Esophagus squamous epithelium (tissue), 5 donors: ENCODE measurements at regions not wholly inside any gene's neighbourhood (a gene's known extent, or its start where the extent isn't known, plus 50 kb on each side); places are given as distances from the start of the nearest gene placed in this dataset.

Experiments used
- DNase-seq: peaks from one replicate; lab custom pipeline; 2025; lab: John Stamatoyannopoulos, UW
- H3K27ac ChIP-seq, 4 donors: fragments of 200-600 bp; sonication (generic); one replicate each; pipeline ENCODE4 v1.5.1; 2016 to 2019; ENCODE audit warnings: mild to moderate bottlenecking in 1 of 4
- H3K27me3 ChIP-seq, 4 donors: fragments of 200-600 bp; sonication (generic); 1 replicate in 3 of 4; 2 replicates in 1 of 4; pipeline versions ENCODE4 v1.5.1 to v1.6.0; 2017 to 2021; ENCODE audit warnings: antibody characterized with exemption in 1 of 4
- H3K36me3 ChIP-seq, 3 donors: fragments of 200-600 bp; sonication (generic); one replicate each; pipeline ENCODE4 v1.5.1; 2016 to 2019
- H3K4me1 ChIP-seq, 3 donors: fragments of 200-600 bp; sonication (generic); one replicate each; pipeline ENCODE4 v1.5.1; 2017 to 2019
- H3K4me3 ChIP-seq, 4 donors: fragments of 200-600 bp; sonication (generic); 1 replicate in 3 of 4; 2 replicates in 1 of 4; pipeline ENCODE4 v1.5.1; 2016 to 2019; ENCODE audit warnings: mild to moderate bottlenecking in 2 of 4, moderate library complexity in 1 of 4
- H3K9me3 ChIP-seq, 3 donors: fragments of 200-600 bp; sonication (generic); one replicate each; pipeline ENCODE4 v1.5.1; 2016 to 2019
- CTCF ChIP-seq, 6 experiments: fragments of 450-650 bp in 4 of 6; fragments of 200-600 bp in 2 of 6; sonication (generic) in 2 of 6; IDR thresholded peaks; one replicate each; pipeline ENCODE4 v1.5.1; 2016 to 2019; ENCODE audit warnings: antibody characterized with exemption in 6 of 6, mild to moderate bottlenecking in 4 of 6, moderate library complexity in 4 of 6
- POLR2A ChIP-seq, 4 donors: fragments of 450-650 bp; IDR thresholded peaks; one replicate each; pipeline ENCODE4 v1.6.1; 2017; ENCODE audit warnings: antibody characterized with exemption in 4 of 4, mild to moderate bottlenecking in 4 of 4, moderate library complexity in 3 of 4
- WGBS, 2 donors: methylation state at CpG; one replicate each; pipeline ENCODE4 v1.1.5; 2018; 5-methylcytosine and 5-hydroxymethylcytosine counted together
- intact Hi-C: fragments of 100-400 bp; cut with DNase I; formaldehyde crosslinking; loops from one replicate; pipeline ENCODE4 v1.15.0; 2022
- donor health status: DM: yes; HTN: yes; CAD: no.

- Histone ChIP-seq H3K4me3 (no peak overlapping the region), H3K27ac (no peak overlapping the region), H3K27me3 (no peaks in the 10 kb centered on the region), H3K9me3 (no peaks in the 10 kb centered on the region), H3K36me3 (no peaks in the 10 kb centered on the region), H3K4me1 (peaks cover 0 to 8% (median 0%) of the 10 kb centered on the region in 3 donors)
- intact Hi-C loops: no loop called here
- TF ChIP-seq POLR2A (IDR thresholded peaks at IDR 0.05) (no peak), CTCF (IDR thresholded peaks at IDR 0.05) (no peak)
- no peak for DNase-seq
- 72 to 75% methylated on average over 2 of the region's 2 CpGs for WGBS, 2 donors
Measured at GRCh38 chr2:147792966-147793617, 51.7 kb upstream of the ACVR2A start.

- 93 to 96% methylated on average over 2 of the region's 2 CpGs for WGBS, 2 donors
- H3K4me3 ChIP-seq: no peak overlapping the region
- H3K27me3 ChIP-seq: no peaks in the 10 kb centered on the region
- no peak overlapping the region for H3K27ac ChIP-seq
- no peaks in the 10 kb centered on the region for H3K9me3 ChIP-seq
- no peak for DNase-seq
- H3K4me1 ChIP-seq: peaks cover 0 to 8% (median 0%) of the 10 kb centered on the region in 3 donors
- no peaks in the 10 kb centered on the region for H3K36me3 ChIP-seq
- intact Hi-C loops: no loop called here
- TF ChIP-seq POLR2A (IDR thresholded peaks at IDR 0.05): no peak
- no peak for TF ChIP-seq CTCF (IDR thresholded peaks at IDR 0.05)
Measured at GRCh38 chr2:147790580-147790979, 54.2 kb upstream of the ACVR2A start.

- Histone ChIP-seq H3K27ac (no peak overlapping the region), H3K4me3 (no peak overlapping the region), H3K36me3 (no peaks in the 10 kb centered on the region), H3K4me1 (peaks cover 0 to 8% (median 0%) of the 10 kb centered on the region in 3 donors), H3K9me3 (no peaks in the 10 kb centered on the region), H3K27me3 (no peaks in the 10 kb centered on the region)
- intact Hi-C loops: no loop called here
- WGBS, 2 donors: 22 to 37% methylated on average over 3 of the region's 3 CpGs
- DNase-seq: no peak
- TF ChIP-seq CTCF (IDR thresholded peaks at IDR 0.05) (no peak), POLR2A (IDR thresholded peaks at IDR 0.05) (no peak)
Measured at GRCh38 chr2:147789720-147790119, 55.1 kb upstream of the ACVR2A start.

GRCh38 chr2:147789287-147789686 lies 55.5 kb upstream of the ACVR2A start:
- 40 to 54% methylated on average over 1 to 2 of the region's 2 CpGs for WGBS, 2 donors
- no peak for TF ChIP-seq POLR2A (IDR thresholded peaks at IDR 0.05)
- TF ChIP-seq CTCF (IDR thresholded peaks at IDR 0.05): no peak
- Histone ChIP-seq H3K27ac (no peak overlapping the region), H3K4me1 (peaks cover 0 to 8% (median 0%) of the 10 kb centered on the region in 3 donors), H3K4me3 (no peak overlapping the region), H3K27me3 (no peaks in the 10 kb centered on the region), H3K36me3 (no peaks in the 10 kb centered on the region), H3K9me3 (no peaks in the 10 kb centered on the region)
- intact Hi-C loops: no loop called here
- no peak for DNase-seq

GRCh38 chr2:147782141-147782930 lies 62.5 kb upstream of the ACVR2A start:
- no peak for TF ChIP-seq POLR2A (IDR thresholded peaks at IDR 0.05)
- TF ChIP-seq CTCF (IDR thresholded peaks at IDR 0.05): no peak
- H3K4me3 ChIP-seq: no peak overlapping the region
- no peaks in the 10 kb centered on the region for H3K9me3 ChIP-seq
- no peak overlapping the region for H3K27ac ChIP-seq
- no peak for DNase-seq
- H3K27me3 ChIP-seq: no peaks in the 10 kb centered on the region
- WGBS, 2 donors: 52 to 54% methylated on average over 4 of the region's 4 CpGs
- intact Hi-C loops: no loop called here
- no peaks in the 10 kb centered on the region for H3K36me3 ChIP-seq
- H3K4me1 ChIP-seq: no peaks in the 10 kb centered on the region
